Stimulated activated CD4-positive, alpha-beta T cell treated with anti-CD3 and anti-CD28 coated beads, Interleukin-15, amount 100 ng/mL, for 48 hours (primary cell): ENCODE measurements at regions not wholly inside any gene's neighbourhood (a gene's known extent, or its start where the extent isn't known, plus 50 kb on each side); places are given as distances from the start of the nearest gene placed in this dataset.
"Not testable (repeated sequence)": the region's sequence is repeated elsewhere in the genome, so short reads cannot be mapped to it uniquely, and the experiment has no call there.

Experiments used
- DNase-seq, 2 donors: peaks; one replicate each; pipeline ENCODE4 v3.0.0-alpha.2; 2020; ENCODE audit warnings: low read depth in 2 of 2

DNA sequence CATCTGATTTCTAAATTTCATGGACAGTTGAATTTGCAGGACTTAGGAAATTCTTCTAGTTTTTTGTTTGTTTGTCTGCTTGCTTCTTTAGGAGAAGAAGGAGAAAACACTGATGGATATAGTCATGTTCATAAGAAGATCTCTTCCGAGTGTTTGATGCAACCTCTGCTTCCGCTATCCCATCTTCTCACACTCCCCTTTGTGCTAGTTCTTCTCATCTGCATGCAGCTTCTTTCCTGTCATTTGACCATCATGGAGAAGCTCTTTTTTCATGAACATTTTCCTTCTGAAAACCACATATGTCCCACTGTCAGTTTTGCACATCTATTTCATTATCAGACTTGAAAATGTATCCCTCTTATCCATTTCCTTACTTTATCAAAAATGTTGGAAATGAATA lies 346.9 kb upstream of the PRKCQ start:
- DNase-seq = no peak

DNA sequence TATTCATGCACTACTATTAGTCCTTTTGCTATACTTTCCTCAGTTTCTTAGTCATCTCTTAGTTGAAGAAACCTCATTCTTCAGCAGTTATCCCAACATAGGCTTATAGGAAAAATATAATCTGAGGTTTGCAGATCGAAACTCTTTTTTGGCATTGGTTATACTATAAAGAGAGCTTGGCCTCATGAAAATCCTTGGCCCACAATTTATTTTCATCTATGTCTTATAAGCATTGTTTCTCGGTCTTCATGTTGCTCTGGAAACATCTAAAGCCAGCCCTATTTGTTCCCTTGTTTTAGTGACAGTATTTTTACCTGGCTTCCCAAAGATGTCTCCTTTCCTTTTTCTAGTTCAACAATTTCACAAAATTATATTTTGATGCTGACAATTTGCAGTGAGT lies 345.1 kb upstream of the PRKCQ start:
- no peak for DNase-seq

DNA sequence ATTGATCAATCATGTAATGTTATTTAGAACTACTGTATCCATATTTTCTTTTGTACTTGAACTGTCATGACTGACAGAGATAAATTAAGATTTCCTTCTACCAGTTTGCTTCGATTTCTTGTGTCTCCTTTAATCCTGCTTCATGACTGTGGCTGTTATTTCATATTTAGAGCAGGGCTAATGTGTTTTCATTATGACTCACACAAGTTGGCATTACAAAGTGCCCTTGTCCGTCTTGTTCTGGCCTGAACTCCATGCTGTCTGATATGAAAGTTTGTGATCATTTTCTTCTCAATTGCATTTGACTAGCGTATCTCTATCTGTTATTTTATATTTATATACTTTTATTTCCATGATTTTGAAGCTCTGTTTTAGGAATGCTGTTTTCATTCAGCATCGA lies 344.1 kb upstream of the PRKCQ start:
- no peak for DNase-seq

DNA sequence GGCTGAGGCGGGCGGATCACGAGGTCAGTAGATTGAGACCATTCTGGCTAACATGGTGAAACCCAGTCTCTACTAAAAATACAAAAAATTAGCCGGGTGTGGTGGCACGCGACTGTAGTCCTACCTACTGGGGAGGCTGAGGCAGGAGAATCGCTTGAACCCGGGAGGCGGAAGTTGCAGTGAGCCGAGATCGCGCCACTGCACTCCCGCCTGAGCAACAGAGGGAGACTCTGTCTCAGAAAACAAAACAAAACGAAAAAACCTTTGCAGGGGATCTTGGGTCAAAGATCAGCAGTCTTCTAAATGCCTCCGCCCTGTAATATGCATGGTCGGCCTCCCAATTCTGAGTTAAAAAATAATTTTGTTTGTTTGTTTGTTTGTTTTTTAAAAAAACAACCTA lies 340.9 kb upstream of the PRKCQ start:
- not testable (repeated sequence) for DNase-seq

DNA sequence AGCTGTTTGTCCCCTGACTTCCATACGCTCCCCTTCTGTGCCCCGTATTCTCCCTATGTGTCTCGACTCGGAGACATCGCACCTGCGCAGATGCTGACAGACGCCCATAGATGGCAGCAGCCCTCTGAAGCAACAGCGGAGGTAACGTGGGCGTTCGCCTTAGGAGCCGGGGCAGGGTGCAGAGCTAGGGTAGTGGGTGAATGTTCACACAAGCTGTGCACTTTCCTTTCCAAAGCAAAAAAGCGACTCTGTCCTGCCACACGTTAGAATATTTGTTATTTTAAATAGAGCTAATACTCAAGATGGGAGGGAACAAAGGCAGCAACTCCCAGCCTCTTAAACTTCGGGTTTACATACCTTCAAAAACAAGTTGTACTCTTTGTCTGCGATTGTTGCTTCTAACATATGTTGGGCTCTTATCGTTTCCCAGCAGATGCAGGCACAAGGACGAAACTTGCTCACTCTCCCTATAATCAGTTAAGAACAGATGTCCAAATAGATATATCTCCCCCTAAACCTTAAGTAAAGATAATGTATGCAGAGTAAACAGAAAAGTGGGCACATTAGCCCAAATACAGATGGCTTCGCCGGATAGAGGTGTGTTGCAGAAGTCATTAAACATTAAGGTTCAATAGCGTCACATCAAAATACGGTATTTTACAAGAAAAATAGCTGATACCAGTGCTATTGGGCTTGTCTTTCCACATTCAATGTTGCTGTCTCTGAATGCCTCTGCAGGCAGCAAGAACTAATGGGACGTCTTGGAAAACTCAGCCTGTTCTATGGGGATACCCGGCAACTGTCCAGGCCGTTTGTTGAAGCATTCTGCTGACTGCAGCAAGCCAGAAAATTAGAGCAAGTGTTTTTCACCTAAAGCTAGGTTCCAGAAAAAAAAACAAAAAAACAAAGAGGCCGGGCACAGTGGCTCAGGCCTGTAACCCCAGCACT lies 340.3 kb upstream of the PRKCQ start:
- DNase-seq = peak; percentile 74 to 76

DNA sequence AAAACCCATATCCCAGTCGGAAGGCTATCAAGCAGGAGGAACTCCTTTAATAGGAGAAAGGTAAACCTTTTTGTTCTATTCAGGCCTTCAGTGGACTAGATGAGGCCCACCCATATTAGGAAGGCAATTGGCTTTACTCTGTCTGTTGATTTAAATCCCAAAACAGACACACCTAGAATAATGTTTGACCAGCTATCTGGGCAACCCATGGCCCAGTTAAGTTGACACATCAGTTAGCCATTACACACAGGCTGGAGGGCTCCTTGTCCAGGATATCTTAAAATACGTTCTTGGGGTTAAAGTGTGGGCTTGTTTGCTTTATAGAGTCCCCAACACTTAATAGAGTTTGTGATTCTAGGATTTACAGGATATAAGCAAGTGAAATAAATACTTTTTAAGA lies 339.0 kb upstream of the PRKCQ start:
- no peak for DNase-seq

DNA sequence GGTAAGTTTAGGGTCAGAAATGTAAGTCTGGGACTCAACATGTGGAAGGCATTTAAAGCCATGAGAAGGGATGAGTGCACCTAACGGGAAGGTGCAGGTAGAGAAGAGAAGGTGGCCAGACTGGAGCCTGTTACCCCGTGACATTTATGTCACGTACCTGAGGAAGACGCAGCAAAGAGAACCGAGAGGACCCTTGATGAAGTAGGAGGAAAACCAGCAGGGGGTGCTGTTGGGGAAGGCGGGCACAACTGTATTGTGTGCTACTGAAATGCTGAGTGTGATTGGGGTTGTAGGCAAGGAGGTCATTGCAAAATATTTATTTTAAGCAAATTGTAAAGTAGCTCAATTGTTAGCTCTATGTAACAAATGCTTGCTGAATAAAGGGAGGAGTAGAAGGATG lies 338.2 kb upstream of the PRKCQ start:
- DNase-seq = peak; percentile 47 to 71

DNA sequence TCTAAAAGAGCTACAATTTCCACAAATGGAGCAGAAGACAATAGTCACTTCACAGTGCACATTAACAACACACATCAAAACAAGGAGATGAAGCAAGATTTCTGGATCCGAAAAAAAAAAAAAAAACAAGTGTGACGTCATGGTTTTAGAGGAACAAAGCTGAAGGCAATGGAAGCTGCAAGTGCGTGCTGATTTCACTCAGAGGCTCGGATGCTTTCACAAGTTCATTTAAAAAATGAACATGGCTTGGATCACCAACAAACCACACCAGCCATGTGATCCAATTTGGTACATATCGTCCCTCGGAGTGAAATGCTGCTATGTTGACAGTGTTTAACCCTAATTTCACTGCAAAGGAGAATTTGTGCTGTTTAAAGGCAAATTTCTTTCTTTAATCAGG lies 337.0 kb upstream of the PRKCQ start:
- no peak for DNase-seq

DNA sequence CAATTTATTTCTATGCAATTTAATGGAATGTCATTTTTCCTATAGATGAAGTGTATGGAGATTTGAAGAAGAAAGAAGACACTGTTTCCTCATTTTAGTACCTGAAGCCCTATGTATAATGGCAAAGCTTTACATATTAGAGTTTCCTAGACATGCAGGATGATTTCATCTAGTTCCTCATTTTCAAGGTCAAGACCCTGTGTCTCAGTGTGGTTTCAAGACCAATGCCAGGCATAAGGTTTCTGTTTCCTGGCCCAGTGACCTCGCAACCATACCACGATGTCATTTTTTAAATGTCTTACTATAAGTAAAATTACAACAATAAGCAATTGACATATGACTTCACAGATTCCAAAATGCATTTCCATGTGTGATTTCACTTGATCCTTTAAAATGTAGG lies 336.5 kb upstream of the PRKCQ start:
- no peak for DNase-seq

DNA sequence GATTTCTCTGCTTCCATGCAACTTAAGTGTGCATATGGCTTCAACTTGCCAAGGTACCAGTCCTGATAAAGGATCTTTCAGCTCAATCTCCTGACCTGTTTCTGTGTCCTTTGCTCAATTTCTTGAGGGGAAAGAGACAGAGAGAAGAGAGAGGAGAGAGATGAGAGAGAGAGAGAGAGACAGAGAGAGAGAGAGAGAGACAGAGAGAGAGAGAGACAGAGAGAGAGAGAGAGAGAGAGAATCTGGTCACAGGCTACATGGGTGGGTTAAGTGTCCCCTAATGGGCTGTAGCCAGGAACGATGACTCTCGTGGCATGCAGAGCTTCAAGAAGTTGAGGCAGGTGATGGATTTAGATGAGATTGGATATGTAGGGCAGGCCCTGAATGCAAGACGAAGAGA lies 335.2 kb upstream of the PRKCQ start:
- no peak for DNase-seq

DNA sequence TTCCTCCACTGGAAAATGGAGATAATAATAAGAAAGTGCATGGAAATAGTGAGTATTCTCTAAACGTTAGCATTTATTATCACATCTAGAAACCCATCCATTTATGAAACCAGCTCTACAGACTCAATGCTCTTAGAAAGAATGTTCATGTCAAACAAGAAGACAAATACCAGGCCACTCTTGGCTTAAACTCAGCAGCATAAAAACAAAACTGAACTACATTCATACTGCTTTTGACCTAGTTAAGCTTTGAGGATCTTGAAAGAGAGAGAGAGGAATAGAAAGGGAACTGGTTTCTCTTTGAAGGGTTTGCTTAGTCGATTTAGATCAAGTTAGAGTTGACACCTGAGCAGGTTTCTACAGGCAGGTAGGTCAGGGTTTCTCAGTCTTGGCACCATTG lies 332.9 kb upstream of the PRKCQ start:
- DNase-seq = no peak

DNA sequence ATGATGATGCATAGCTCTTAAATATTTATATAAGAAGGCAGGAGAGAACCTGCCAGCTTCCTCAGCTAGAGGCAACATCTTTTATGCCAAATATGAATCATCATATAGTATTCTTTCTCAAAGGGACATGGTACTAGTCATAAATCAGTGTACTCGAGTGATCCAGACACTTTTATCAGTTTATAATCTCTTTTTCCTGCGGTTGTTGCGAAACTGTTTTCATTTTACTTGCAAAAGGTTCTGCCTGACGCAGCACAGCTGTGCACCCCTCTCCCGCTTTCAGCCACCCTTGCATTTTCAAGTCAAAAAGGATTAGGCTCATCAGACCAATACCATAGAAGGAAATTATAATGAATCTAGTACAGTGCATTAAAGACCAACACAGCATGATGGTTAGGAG lies 332.3 kb upstream of the PRKCQ start:
- peak in 1 of 2 donors; percentile 6 for DNase-seq

DNA sequence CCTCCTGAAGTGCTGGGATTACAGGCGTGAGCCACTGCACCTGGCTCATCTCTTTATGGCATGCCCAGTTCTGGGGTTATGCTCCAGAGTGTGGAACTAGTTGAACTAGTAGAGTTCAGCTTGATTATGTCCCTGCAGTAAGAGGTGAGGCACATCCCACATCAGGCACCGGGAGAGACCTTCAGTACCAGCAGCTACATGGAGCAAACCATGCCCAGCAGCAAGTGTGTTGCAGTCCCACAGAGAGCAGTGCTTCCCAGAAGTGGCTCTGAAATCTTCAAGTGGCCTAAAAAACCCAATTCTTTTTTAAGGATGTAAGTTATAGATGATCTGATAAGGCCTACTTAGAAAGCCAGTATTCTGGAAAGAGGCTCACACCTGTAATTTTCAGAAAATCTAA lies 331.9 kb upstream of the PRKCQ start:
- DNase-seq = no peak

DNA sequence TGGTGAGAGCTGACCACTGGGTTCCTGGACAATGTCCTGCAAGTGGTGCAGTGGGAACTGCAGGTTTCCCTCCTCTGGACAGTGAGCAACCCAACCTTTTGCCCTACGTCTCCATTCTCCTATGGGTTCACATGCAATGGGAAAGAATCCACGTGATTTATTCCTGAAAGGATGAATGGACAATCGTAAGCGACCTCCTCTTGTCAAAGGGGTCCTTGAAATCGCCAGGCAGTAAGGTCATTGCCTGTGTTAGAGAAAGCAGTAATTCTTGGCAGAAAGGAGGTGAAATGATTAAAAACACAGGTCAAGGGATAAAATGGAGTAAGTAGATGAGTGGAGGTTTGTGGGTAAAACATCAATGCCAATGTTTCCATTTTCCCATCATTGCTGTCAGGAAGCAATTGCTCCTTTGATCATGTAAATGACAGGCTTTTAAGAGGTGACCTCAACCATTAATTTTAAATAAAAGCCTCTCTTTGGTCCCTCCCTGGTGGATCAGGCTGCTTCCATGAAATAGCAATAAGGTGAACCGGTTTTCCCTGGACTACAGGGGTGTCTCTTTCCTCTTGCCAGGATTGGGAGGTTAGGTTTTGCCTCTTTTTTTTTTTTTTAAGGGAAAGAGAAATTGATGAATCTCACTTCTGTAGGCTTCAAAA lies 330.0 kb upstream of the PRKCQ start:
- DNase-seq = no peak

DNA sequence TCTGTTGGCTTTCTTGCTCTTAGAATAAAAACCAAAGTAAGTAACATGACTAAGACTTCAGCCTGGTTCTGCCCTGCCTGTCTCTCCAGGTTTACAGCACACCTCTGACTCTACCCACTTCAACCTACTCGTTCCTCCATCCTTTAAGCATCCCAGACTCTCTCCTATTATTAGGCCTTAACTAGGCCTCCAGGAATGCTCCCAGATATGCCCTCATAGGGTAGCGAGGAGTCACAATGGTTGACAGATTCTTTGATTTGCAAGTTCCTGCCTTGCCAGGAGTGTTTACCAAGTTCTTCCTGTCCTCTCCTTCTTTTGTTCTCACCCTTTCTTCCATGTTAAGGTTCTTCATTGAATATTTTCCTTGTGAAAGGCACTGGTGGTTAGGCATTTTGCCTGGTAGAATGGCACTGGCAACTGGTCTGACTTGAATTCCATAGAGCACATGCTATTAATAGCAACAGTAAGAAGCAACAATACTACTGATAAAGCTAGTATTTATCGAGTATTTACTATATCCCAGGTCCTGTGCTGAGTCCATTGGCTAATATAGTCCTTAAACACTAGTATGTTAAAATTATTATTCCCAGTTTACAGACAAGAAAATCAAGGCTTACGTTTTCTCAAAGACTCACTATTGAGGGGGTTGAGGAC lies 327.9 kb upstream of the PRKCQ start:
- DNase-seq = no peak

DNA sequence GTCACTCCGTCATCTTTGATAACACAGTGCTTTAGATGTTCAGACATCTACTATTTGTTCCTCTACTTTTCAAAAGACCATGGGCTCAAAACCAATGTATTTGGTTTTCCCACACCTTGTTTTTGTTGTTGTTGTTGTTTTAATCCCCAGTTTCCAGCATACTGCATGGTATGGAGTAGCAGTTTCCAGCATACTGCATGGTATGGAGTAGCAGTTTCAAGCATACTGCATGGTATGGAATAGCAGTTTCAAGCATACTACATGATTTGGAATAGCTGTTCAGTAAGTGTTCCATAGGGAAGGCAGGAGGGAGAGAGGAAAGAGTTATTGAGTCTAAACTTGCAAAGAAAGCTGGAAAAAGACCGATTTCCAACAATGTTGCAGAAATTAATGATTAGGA lies 314.3 kb upstream of the PRKCQ start:
- no peak for DNase-seq

DNA sequence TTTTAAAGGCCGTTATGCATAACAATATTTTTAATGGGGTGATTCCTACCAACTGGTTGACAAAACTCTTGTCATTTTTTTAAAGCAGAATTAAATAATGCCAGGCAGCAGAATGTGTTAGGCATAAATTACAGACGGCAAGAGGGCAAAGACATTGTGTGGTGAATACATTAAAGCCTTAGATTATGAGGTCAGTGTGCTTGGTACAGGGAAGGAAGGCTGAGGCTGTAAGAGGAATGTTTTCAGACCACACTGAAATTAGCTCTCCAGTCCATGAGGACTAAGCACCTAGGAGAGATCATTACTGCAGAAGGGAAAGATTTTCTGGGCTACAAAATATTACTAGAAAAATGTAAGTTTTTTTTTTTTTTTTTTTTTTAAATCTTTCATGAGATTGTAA lies 312.8 kb upstream of the PRKCQ start:
- DNase-seq = no peak

DNA sequence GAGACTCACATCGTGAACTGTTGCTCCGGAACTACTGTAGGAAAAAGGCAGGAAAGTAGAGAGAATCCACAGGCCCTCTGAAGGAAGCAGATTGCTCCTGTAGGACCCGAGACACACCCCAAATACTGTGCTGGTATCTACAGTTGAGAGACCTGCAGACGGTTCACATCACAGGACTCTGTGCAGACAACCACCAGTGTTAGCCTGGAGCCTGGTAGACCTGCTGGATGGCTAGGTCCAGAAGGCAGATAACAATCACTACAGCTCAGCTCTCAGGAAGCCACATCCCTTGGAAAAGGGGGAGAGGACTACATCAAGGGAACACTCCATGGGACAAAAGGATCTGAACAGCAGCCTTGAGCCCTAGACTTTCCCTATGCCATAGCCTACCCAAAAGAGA lies 311.8 kb upstream of the PRKCQ start:
- DNase-seq = no peak

DNA sequence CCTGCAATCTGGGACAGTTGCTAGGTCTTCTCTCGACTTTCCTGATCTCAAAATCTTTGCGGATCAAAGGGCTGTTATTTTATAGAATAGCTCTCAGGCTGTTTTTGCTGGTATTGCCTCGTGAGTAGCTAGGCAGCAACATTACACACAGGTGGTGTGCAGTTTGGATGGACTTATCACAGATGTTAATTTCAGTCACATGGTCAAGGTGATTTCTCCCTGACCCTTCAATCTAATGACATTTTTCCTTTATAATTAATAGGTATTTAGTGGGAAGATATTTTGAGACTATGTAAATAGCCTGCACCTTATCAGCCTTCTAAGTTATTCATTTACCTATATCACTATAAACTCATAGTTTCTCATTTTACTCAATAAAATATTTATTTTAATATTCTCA lies 309.6 kb upstream of the PRKCQ start:
- DNase-seq = no peak

DNA sequence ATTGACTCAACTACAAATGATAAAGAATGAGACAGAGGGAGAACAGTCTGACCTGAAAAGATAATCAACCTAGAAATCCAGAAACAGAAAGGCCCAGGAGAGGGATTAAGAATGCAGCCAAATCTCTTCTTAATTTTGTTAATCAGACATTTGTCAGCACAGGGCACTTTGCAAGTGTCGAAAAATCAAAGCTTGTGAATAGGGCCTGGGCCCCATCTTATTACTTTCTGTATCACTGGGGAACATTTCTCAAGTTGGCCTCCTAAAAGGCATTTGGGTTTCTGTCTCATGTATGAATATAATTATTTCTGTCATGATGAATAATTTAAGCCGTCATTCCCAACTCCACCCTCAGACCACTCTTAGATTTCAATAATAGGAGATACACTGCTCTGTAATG lies 308.4 kb upstream of the PRKCQ start:
- DNase-seq = no peak

DNA sequence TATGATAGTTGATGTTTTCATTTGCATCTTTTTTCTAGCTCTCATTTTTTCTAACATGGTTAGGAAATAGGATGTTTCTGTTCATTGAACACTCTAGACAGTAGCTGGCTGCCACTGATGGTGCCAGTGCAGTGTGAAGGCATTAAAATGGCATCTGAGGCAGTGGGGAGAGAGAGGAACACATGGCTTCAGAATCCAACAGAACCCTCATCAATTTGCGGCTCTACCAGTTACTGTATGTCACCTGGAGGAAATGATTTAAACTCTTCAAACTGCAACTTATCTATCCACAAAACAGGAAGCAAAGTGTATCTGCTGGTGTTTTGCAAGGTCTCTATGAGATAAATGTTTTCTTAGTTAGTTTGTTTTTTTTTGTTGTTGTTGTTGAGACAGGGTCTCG lies 305.2 kb upstream of the PRKCQ start:
- DNase-seq = no peak

DNA sequence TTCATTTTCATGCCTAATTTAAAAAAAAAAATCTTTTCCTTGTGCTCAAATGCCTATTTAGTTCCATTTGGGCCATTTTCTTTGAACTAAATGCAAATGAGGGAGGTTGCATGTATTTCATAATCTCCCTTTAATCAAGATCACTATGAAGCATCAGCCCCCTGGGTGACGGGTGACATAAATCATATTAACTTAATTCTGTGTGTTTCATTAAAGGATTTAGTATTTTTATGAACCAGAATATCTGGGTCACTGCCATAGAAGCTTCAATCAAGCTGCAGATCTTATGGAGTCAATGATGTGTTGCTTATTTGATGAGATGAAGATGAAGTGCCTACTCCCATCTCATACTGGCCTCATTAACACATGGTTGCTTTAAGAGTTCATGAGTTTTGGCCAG lies 301.9 kb upstream of the PRKCQ start:
- no peak for DNase-seq
